ENCODE measurements at regions not wholly inside any gene's neighbourhood (a gene's known extent, or its start where the extent isn't known, plus 50 kb on each side); places are given as distances from the start of the nearest gene placed in this dataset.

DNA sequence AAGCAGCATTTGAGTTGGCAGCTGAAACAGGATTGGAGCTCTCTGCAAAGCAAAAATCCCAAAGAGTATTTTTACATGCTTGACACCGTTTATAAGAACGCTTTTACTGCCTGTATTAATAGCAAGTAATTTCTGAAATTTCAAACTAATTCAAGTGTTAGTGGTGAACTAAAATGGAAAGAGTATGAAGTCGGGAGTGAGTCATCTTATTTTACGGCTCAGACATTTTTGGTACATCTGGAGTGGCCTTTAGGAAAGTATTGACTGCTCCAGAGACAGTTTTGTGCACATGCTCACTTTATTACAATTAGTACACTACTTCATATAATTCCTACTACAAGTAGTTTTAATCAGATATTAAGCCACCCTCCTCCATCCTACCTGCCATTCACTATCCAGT is 167.4 kb downstream of the SLITRK6 start:
- TF ChIP-seq, protein P1, sequence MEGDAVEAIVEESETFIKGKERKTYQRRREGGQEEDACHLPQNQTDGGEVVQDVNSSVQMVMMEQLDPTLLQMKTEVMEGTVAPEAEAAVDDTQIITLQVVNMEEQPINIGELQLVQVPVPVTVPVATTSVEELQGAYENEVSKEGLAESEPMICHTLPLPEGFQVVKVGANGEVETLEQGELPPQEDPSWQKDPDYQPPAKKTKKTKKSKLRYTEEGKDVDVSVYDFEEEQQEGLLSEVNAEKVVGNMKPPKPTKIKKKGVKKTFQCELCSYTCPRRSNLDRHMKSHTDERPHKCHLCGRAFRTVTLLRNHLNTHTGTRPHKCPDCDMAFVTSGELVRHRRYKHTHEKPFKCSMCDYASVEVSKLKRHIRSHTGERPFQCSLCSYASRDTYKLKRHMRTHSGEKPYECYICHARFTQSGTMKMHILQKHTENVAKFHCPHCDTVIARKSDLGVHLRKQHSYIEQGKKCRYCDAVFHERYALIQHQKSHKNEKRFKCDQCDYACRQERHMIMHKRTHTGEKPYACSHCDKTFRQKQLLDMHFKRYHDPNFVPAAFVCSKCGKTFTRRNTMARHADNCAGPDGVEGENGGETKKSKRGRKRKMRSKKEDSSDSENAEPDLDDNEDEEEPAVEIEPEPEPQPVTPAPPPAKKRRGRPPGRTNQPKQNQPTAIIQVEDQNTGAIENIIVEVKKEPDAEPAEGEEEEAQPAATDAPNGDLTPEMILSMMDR (IDR thresholded peaks at IDR 0.05; ENCODE audit: borderline replicate concordance, extremely low read depth, low read length, poor library complexity, severe bottlenecking) = no peak
- no peak for TF ChIP-seq EZH2 (IDR thresholded peaks at IDR 0.05; ENCODE audit: borderline replicate concordance, low read depth, low read length, severe bottlenecking)
